ENCODE measurements at regions not wholly inside any gene's neighbourhood (a gene's known extent, or its start where the extent isn't known, plus 50 kb on each side); places are given as distances from the start of the nearest gene placed in this dataset.

- no peak for TF ChIP-seq KLF8 (tag by site-specific recombination; IDR thresholded peaks at IDR 0.05)
- TF ChIP-seq ELK4 (IDR thresholded peaks at IDR 0.05; ENCODE audit: borderline replicate concordance, low read depth, low read length): no peak
- TF ChIP-seq ZNF239 (tag by site-specific recombination; IDR thresholded peaks at IDR 0.05): no peak
- no peak for TF ChIP-seq ZNF645 (tag by site-specific recombination; IDR thresholded peaks at IDR 0.05)
Measured at GRCh38 chr12:84161296-84161695, 751.3 kb downstream of the SLC6A15 start.
